HUDEP-2 (cell line): ENCODE measurements at regions not wholly inside any gene's neighbourhood (a gene's known extent, or its start where the extent isn't known, plus 50 kb on each side); places are given as distances from the start of the nearest gene placed in this dataset.

Source experiments
- DNase-seq, 76 experiments: peaks; one replicate each; lab custom pipeline; 2025; ENCODE audit not compliant: unreplicated experiment in 76 of 76; lab: John Stamatoyannopoulos, UW

- DNase-seq: no peak
These were observed 225.1 kb upstream of the MPPED2 start for GRCh38 chr11:30811226-30811755.

GRCh38 chr11:30810116-30810515, 224.0 kb upstream of the MPPED2 start:
- DNase-seq: no peak

- DNase-seq: no peak
These were observed 215.2 kb upstream of the MPPED2 start for GRCh38 chr11:30801357-30801756.

- no peak for DNase-seq
These were observed 214.8 kb upstream of the MPPED2 start for GRCh38 chr11:30800904-30801303.

GRCh38 chr11:30798547-30799236, 212.5 kb upstream of the MPPED2 start:
- no peak for DNase-seq

- DNase-seq: no peak
These were observed 203.1 kb upstream of the MPPED2 start for GRCh38 chr11:30789270-30789669.

GRCh38 chr11:30788849-30789248, 202.7 kb upstream of the MPPED2 start:
- no peak for DNase-seq

GRCh38 chr11:30786256-30787110, 200.3 kb upstream of the MPPED2 start:
- DNase-seq: no peak

GRCh38 chr11:30778596-30778995, 192.4 kb upstream of the MPPED2 start:
- no peak for DNase-seq

- no peak for DNase-seq
These were observed 189.0 kb upstream of the MPPED2 start for GRCh38 chr11:30775233-30775522.

- DNase-seq: no peak
These were observed 188.5 kb upstream of the MPPED2 start for GRCh38 chr11:30774496-30775232.

- DNase-seq: no peak
These were observed 186.8 kb upstream of the MPPED2 start for GRCh38 chr11:30772908-30773307.

GRCh38 chr11:30763951-30764350, 177.8 kb upstream of the MPPED2 start:
- no peak for DNase-seq

- DNase-seq: no peak
These were observed 176.0 kb upstream of the MPPED2 start for GRCh38 chr11:30762188-30762587.

- no peak for DNase-seq
These were observed 174.2 kb upstream of the MPPED2 start for GRCh38 chr11:30760345-30760744.

GRCh38 chr11:30758946-30759504, 172.9 kb upstream of the MPPED2 start:
- DNase-seq: no peak

- no peak for DNase-seq
These were observed 172.4 kb upstream of the MPPED2 start for GRCh38 chr11:30758518-30758917.

- DNase-seq: peak in 1 of 76 experiments; percentile 5
These were observed 171.9 kb upstream of the MPPED2 start for GRCh38 chr11:30758012-30758411.

- peak in 5 of 76 experiments; percentile 1 to 34 (median 3) for DNase-seq
These were observed 167.8 kb upstream of the MPPED2 start for GRCh38 chr11:30753994-30754393.

- no peak for DNase-seq
These were observed 167.4 kb upstream of the MPPED2 start for GRCh38 chr11:30753504-30753903.

- DNase-seq: no peak
These were observed 163.1 kb upstream of the MPPED2 start for GRCh38 chr11:30749268-30749667.
